HepG2 (cell line): ENCODE measurements at regions not wholly inside any gene's neighbourhood (a gene's known extent, or its start where the extent isn't known, plus 50 kb on each side); places are given as distances from the start of the nearest gene placed in this dataset.

Experiments used
- DMAP1 ChIP-seq: IDR thresholded peaks from 2 replicates; pipeline ENCODE4 v1.6.1; 2016
- MAZ ChIP-seq, 2 experiments: sonication (generic) in 1 of 2; formaldehyde crosslinking in 1 of 2; IDR thresholded peaks; 2 replicates each; pipeline versions ENCODE4 v1.5.0 to v1.6.1; 2012 to 2020; ENCODE audit warnings: low read depth in 2 of 2, mild to moderate bottlenecking in 2 of 2, borderline replicate concordance in 1 of 2, improper control_type of control experiment in 1 of 2, low read length in 1 of 2, missing genetic modification reagents in 1 of 2, moderate library complexity in 1 of 2
- MED8 ChIP-seq: sonication (generic); formaldehyde crosslinking; IDR thresholded peaks from 2 replicates; pipeline ENCODE4 v1.8.1; 2023; ENCODE audit warnings: mild to moderate bottlenecking, missing genetic modification reagents; ENCODE audit not compliant: insufficient replicate concordance
- NR1H2 ChIP-seq: sonication (generic); formaldehyde crosslinking; IDR thresholded peaks from 2 replicates; pipeline ENCODE4 v1.8.1; 2022; ENCODE audit warnings: low read depth, missing genetic modification reagents, borderline replicate concordance
- PHB2 ChIP-seq: fragments of 450-650 bp; IDR thresholded peaks from 2 replicates; pipeline ENCODE4 v1.6.1; 2018; ENCODE audit not compliant: partially characterized antibody
- PPARG ChIP-seq: conservative IDR thresholded peaks from 2 replicates; pipeline ENCODE4 v1.6.1; 2016; ENCODE audit warnings: missing biosample characterization, missing genetic modification reagents
- SRSF1 ChIP-seq: fragments of 200-400 bp; formaldehyde crosslinking; optimal IDR thresholded peaks from 2 replicates; pipeline ENCODE3; 2017; ENCODE audit warnings: mild to moderate bottlenecking, low read depth, low read length, moderate library complexity
- TBX2 ChIP-seq: sonication (generic); formaldehyde crosslinking; IDR thresholded peaks from 2 replicates; pipeline ENCODE4 v1.5.0; 2020; ENCODE audit warnings: missing genetic modification reagents, mild to moderate bottlenecking, borderline replicate concordance
- THAP8 ChIP-seq: sonication (generic); formaldehyde crosslinking; IDR thresholded peaks from 2 replicates; pipeline ENCODE4 v1.5.1; 2020; ENCODE audit warnings: missing genetic modification reagents, mild to moderate bottlenecking, borderline replicate concordance
- U2AF1 ChIP-seq: fragments of 200-400 bp; formaldehyde crosslinking; optimal IDR thresholded peaks from 2 replicates; pipeline ENCODE3; 2017; ENCODE audit warnings: mild to moderate bottlenecking, low read depth, low read length
- ZFP37 ChIP-seq: sonication (generic); formaldehyde crosslinking; IDR thresholded peaks from 2 replicates; pipeline ENCODE4 v1.4.0; 2020; ENCODE audit warnings: missing genetic modification reagents, borderline replicate concordance
- ZKSCAN5 ChIP-seq: sonication (generic); formaldehyde crosslinking; IDR thresholded peaks from 2 replicates; pipeline ENCODE4 v1.5.1; 2020; ENCODE audit warnings: mild to moderate bottlenecking, missing genetic modification reagents
- ZNF234 ChIP-seq: sonication (generic); formaldehyde crosslinking; conservative IDR thresholded peaks from 2 replicates; pipeline ENCODE4 v1.5.1; 2020; ENCODE audit warnings: mild to moderate bottlenecking, missing genetic modification reagents
- ZNF326 ChIP-seq: sonication (generic); formaldehyde crosslinking; IDR thresholded peaks from 2 replicates; pipeline ENCODE4 v1.4.0; 2020; ENCODE audit warnings: missing genetic modification reagents, borderline replicate concordance
- ZNF414 ChIP-seq: sonication (generic); formaldehyde crosslinking; IDR thresholded peaks from 2 replicates; pipeline ENCODE4 v1.5.0; 2020; ENCODE audit warnings: missing genetic modification reagents
- ZNF552 ChIP-seq: sonication (generic); formaldehyde crosslinking; IDR thresholded peaks from 2 replicates; pipeline ENCODE4 v1.9.0; 2022; ENCODE audit warnings: missing genetic modification reagents, mild to moderate bottlenecking, borderline replicate concordance
- ZNF652 ChIP-seq: IDR thresholded peaks from 2 replicates; pipeline ENCODE4 v1.6.1; 2016; ENCODE audit warnings: low read depth, borderline replicate concordance
- ZNF781 ChIP-seq: sonication (generic); formaldehyde crosslinking; IDR thresholded peaks from 2 replicates; pipeline ENCODE4 v1.5.1; 2020; ENCODE audit warnings: borderline replicate concordance, mild to moderate bottlenecking, missing genetic modification reagents; ENCODE audit errors: not compliant biosample characterization
- ZSCAN29 ChIP-seq: sonication (generic); formaldehyde crosslinking; conservative IDR thresholded peaks from 2 replicates; pipeline ENCODE4 v1.4.0; 2020; ENCODE audit warnings: mild to moderate bottlenecking, missing genetic modification reagents
- TF ChIP-seq, protein P1 (sequence below): sonication (generic); formaldehyde crosslinking; IDR thresholded peaks from 2 replicates; pipeline ENCODE4 v1.8.1; 2023; ENCODE audit warnings: mild to moderate bottlenecking, inconsistent platforms, moderate library complexity, missing genetic modification reagents, borderline replicate concordance
- TF ChIP-seq, protein P2 (sequence below): sonication (generic); formaldehyde crosslinking; IDR thresholded peaks from 2 replicates; pipeline ENCODE4 v1.4.0; 2020; ENCODE audit warnings: missing genetic modification reagents
- TF ChIP-seq, protein P3 (sequence below), 2 experiments: sonication (generic) in 1 of 2; formaldehyde crosslinking in 1 of 2; IDR thresholded peaks; 2 replicates each; pipeline versions ENCODE4 v1.5.1 to v1.6.1; 2011 to 2020; ENCODE audit warnings: borderline replicate concordance in 1 of 2, low read depth in 1 of 2, low read length in 1 of 2, mild to moderate bottlenecking in 1 of 2, missing genetic modification reagents in 1 of 2, moderate library complexity in 1 of 2

GRCh38 chr7:104064969-104065387, 75.5 kb upstream of the RELN start (continued):
- TF ChIP-seq, protein P1, sequence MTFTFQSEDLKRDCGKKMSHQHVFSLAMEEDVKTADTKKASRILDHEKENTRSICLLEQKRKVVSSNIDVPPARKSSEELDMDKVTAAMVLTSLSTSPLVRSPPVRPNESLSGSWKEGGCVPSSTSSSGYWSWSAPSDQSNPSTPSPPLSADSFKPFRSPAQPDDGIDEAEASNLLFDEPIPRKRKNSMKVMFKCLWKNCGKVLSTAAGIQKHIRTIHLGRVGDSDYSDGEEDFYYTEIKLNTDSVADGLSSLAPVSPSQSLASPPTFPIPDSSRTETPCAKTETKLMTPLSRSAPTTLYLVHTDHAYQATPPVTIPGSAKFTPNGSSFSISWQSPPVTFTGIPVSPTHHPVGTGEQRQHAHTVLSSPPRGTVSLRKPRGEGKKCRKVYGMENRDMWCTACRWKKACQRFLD (CRISPR knock-in tag), result no peak
- no peak for TF ChIP-seq SRSF1
- peak; percentile 60; the same call in 1 of the 2 replicates for TF ChIP-seq ZNF414
- no peak for TF ChIP-seq U2AF1
- TF ChIP-seq PPARG (CRISPR knock-in tag), result peak; percentile 82
- TF ChIP-seq MAZ (IDR thresholded peaks at IDR 0.05; ENCODE audit: borderline replicate concordance, low read depth, low read length), result no peak
- TF ChIP-seq MAZ (CRISPR knock-in tag; IDR thresholded peaks at IDR 0.05; ENCODE audit: low read depth), result no peak
- no peak for TF ChIP-seq NR1H2 (CRISPR knock-in tag)
- TF ChIP-seq TBX2 (CRISPR knock-in tag), result 0 out of 2 replicates have a peak, but pooled peaks have one; percentile 45
- peak; percentile 66 for TF ChIP-seq MED8
- no peak for TF ChIP-seq ZNF234 (CRISPR knock-in tag)
- TF ChIP-seq ZNF326 (CRISPR knock-in tag), result no peak
- no peak for TF ChIP-seq ZKSCAN5 (CRISPR knock-in tag)
- no peak for TF ChIP-seq ZNF552 (CRISPR knock-in tag)
- TF ChIP-seq, protein P2, sequence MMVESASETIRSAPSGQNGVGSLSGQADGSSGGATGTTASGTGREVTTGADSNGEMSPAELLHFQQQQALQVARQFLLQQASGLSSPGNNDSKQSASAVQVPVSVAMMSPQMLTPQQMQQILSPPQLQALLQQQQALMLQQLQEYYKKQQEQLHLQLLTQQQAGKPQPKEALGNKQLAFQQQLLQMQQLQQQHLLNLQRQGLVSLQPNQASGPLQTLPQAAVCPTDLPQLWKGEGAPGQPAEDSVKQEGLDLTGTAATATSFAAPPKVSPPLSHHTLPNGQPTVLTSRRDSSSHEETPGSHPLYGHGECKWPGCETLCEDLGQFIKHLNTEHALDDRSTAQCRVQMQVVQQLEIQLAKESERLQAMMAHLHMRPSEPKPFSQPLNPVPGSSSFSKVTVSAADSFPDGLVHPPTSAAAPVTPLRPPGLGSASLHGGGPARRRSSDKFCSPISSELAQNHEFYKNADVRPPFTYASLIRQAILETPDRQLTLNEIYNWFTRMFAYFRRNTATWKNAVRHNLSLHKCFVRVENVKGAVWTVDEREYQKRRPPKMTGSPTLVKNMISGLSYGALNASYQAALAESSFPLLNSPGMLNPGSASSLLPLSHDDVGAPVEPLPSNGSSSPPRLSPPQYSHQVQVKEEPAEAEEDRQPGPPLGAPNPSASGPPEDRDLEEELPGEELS, result peak; percentile 94
- TF ChIP-seq DMAP1, result no peak
- no peak for TF ChIP-seq PHB2
- TF ChIP-seq ZNF781 (CRISPR knock-in tag), result no peak
- no peak for TF ChIP-seq THAP8 (CRISPR knock-in tag)
- 0 out of 2 replicates have a peak, but pooled peaks have one; percentile 22 for TF ChIP-seq ZSCAN29 (CRISPR knock-in tag)
- TF ChIP-seq ZNF652 (CRISPR knock-in tag), result no peak
- TF ChIP-seq ZFP37, result no peak
- TF ChIP-seq, protein P3, sequence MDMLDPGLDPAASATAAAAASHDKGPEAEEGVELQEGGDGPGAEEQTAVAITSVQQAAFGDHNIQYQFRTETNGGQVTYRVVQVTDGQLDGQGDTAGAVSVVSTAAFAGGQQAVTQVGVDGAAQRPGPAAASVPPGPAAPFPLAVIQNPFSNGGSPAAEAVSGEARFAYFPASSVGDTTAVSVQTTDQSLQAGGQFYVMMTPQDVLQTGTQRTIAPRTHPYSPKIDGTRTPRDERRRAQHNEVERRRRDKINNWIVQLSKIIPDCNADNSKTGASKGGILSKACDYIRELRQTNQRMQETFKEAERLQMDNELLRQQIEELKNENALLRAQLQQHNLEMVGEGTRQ (IDR thresholded peaks at IDR 0.05; ENCODE audit: low read depth, low read length), result no peak
- TF ChIP-seq, protein P3 (CRISPR knock-in tag; IDR thresholded peaks at IDR 0.05; ENCODE audit: borderline replicate concordance), result no peak
